ENCODE measurements at regions not wholly inside any gene's neighbourhood (a gene's known extent, or its start where the extent isn't known, plus 50 kb on each side); places are given as distances from the start of the nearest gene placed in this dataset.

DNA sequence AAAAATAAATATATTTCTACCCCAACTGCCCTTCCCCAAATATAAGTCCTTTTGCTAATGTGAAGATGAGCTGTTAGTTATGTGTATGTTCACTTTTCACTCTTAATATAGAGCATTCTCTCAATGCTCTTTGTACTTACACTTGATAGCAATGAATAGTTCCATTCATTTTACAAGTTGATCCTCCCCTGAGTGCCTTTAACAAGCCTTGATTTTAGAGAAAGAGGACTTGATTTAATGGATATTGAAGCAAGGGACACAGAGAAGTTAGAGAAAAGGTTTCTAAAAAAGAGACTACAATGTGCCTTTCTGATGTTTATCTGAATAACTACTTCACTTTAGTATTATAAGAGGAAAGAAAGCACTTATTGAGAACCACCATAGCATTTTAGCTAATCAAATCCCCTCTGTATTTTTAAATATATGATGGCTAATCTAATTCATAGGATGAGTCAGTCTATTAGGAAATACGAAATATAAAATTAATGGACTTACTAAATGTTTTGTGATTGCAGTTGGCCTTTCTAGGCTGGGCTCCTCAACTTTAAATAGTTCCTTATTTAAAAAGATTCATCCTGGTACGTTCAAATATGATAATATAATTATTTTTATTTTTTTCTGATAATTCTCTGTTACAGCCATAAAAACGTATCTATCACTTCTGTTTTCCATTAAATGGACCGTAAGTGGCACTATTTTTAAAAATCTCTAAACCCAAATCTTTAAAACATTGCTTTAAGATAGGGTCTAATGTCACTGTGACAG lies 1097.8 kb upstream of the SLC10A2 start:
- TF ChIP-seq, protein P1, sequence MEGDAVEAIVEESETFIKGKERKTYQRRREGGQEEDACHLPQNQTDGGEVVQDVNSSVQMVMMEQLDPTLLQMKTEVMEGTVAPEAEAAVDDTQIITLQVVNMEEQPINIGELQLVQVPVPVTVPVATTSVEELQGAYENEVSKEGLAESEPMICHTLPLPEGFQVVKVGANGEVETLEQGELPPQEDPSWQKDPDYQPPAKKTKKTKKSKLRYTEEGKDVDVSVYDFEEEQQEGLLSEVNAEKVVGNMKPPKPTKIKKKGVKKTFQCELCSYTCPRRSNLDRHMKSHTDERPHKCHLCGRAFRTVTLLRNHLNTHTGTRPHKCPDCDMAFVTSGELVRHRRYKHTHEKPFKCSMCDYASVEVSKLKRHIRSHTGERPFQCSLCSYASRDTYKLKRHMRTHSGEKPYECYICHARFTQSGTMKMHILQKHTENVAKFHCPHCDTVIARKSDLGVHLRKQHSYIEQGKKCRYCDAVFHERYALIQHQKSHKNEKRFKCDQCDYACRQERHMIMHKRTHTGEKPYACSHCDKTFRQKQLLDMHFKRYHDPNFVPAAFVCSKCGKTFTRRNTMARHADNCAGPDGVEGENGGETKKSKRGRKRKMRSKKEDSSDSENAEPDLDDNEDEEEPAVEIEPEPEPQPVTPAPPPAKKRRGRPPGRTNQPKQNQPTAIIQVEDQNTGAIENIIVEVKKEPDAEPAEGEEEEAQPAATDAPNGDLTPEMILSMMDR (IDR thresholded peaks at IDR 0.05), result no peak
- no peak for TF ChIP-seq POLR2A (IDR thresholded peaks at IDR 0.05)

Data from lower leg skin (tissue), 3 donors.